Natural killer cell treated with Interleukin-12 subunit alpha and Interleukin-12 subunit beta and Interleukin-15 and Interleukin-18, amount 100 ng/mL, for 72 hours (primary cell): ENCODE measurements at regions not wholly inside any gene's neighbourhood (a gene's known extent, or its start where the extent isn't known, plus 50 kb on each side); places are given as distances from the start of the nearest gene placed in this dataset.
"Not testable (repeated sequence)": the region's sequence is repeated elsewhere in the genome, so short reads cannot be mapped to it uniquely, and the experiment has no call there.

ENCODE experiments used
- ATAC-seq, 2 donors: fragments of 150-1000 bp; cut with Tn5 transposase in 1 of 2; sonication (Bioruptor Pico), chemical (Tn5 transposase) in 1 of 2; 2 replicates each; pipeline ENCODE4 v1.10.0; 2021
- DNase-seq: peaks from one replicate; pipeline ENCODE4 v3.0.0; 2022; ENCODE audit warnings: low spot score
- H3K27ac Mint-ChIP-seq, 2 donors: 1 replicate in 1 of 2; 2 replicates in 1 of 2; pipeline ENCODE4 v1.8.0; 2022; ENCODE audit warnings: mixed read lengths in 2 of 2, mild to moderate bottlenecking in 1 of 2, moderate library complexity in 1 of 2
- H3K27me3 Mint-ChIP-seq, 2 donors: 1 replicate in 1 of 2; 2 replicates in 1 of 2; pipeline ENCODE4 v1.8.0; 2022; ENCODE audit warnings: mixed read lengths in 2 of 2
- H3K36me3 Mint-ChIP-seq: one replicate; pipeline ENCODE4 v1.8.0; 2022; ENCODE audit warnings: mixed read lengths
- H3K4me1 Mint-ChIP-seq, 2 donors: 1 replicate in 1 of 2; 2 replicates in 1 of 2; pipeline ENCODE4 v1.8.0; 2022; ENCODE audit warnings: low read depth in 2 of 2, mixed read lengths in 2 of 2, mild to moderate bottlenecking in 1 of 2
- H3K4me3 Mint-ChIP-seq: one replicate; pipeline ENCODE4 v1.8.0; 2022; ENCODE audit warnings: mixed read lengths
- H3K9me3 Mint-ChIP-seq: 2 replicates; pipeline ENCODE4 v1.8.0; 2022; ENCODE audit warnings: mixed read lengths

DNA sequence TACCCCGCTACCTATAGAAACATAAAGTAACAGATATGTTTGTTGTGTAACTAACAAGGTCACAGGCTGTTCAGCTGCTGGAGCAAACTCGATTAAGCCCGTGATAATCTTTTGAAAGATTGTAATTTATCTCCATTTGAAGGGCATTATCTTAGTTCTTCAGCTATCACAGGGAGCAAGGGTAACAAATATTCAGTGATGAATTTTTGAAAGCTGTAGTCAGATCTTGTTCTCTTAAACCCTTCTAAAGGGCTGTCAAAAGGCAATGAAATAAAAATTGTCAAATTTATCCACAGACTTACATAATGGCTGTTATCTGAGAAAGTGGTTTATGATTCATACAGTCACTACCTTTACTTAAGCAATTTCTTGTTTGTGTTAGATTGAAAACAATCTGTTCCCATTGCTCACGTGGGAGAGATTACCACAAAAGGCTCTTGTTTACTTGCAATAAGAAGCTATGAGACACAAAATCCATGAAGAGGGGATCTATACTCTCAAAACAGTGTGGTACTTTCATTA, 78.3 kb upstream of the ZNF608 start:
- H3K27ac Mint-ChIP-seq: peak overlapping the region in 1 of 2 donors; percentile 64
- no peaks in the 10 kb centered on the region for H3K9me3 Mint-ChIP-seq
- no peaks in the 10 kb centered on the region for H3K4me1 Mint-ChIP-seq
- peaks cover 0 to 3% of the 10 kb centered on the region in 2 donors for H3K27me3 Mint-ChIP-seq
- H3K4me3 Mint-ChIP-seq: no peak overlapping the region
- no peaks in the 10 kb centered on the region for H3K36me3 Mint-ChIP-seq
- ATAC-seq (no peak), DNase-seq (no peak)

DNA sequence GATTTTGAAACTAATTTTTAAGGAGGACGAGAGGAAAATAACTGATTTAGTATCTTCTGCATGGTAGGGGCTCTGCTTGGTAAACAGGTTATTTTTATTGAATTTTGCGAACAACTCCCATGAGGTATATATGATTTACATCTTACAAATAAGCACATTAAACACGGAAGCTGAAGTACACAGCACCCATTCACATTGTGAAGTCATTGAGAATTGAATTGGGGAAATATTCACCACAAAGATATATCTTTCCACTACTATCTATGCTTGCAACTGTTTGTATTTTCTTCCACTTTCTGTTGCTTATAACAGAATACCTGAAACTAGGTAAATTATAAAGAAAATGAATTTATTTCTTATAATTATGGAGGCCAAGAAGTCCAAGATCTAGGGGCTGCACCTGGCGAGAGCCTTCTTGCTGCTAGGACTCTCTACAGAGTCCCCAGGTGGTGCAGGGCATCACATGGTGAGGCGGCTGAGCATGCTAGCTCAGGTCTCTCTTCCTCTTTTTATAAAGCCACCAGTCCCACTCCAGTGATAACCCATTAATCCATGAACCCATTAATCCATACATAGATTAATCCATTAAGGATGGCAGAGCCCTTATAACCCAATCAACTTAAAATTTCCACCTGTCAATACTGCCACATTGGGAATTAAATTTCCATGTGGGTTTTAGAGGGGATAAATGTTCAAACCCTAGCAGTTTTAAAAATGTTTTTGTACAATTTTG, 79.0 kb upstream of the ZNF608 start:
- Mint-ChIP-seq H3K9me3 (no peaks in the 10 kb centered on the region), H3K27me3 (peaks cover 0 to 3% of the 10 kb centered on the region in 2 donors), H3K36me3 (no peaks in the 10 kb centered on the region), H3K4me1 (no peaks in the 10 kb centered on the region), H3K4me3 (no peak overlapping the region), H3K27ac (peak overlapping the region in 1 of 2 donors; percentile 64)
- DNase-seq (no peak), ATAC-seq (no peak)

GRCh38 chr5:124825983-124826337, 79.5 kb upstream of the ZNF608 start:
- H3K9me3 Mint-ChIP-seq: no peaks in the 10 kb centered on the region
- H3K4me3 Mint-ChIP-seq: no peak overlapping the region
- H3K27ac Mint-ChIP-seq: no peak overlapping the region
- H3K4me1 Mint-ChIP-seq: no peaks in the 10 kb centered on the region
- DNase-seq: no peak
- peaks cover 0 to 3% of the 10 kb centered on the region in 2 donors for H3K27me3 Mint-ChIP-seq
- ATAC-seq: no peak
- no peaks in the 10 kb centered on the region for H3K36me3 Mint-ChIP-seq

GRCh38 chr5:124828731-124829234, 82.3 kb upstream of the ZNF608 start:
- Mint-ChIP-seq H3K27ac (no peak overlapping the region), H3K27me3 (no peaks in the 10 kb centered on the region), H3K9me3 (no peaks in the 10 kb centered on the region), H3K4me3 (no peak overlapping the region), H3K4me1 (peaks cover 0 to 3% of the 10 kb centered on the region in 2 donors), H3K36me3 (peaks cover 6% of the 10 kb centered on the region)
- ATAC-seq: no peak
- DNase-seq: no peak

DNA sequence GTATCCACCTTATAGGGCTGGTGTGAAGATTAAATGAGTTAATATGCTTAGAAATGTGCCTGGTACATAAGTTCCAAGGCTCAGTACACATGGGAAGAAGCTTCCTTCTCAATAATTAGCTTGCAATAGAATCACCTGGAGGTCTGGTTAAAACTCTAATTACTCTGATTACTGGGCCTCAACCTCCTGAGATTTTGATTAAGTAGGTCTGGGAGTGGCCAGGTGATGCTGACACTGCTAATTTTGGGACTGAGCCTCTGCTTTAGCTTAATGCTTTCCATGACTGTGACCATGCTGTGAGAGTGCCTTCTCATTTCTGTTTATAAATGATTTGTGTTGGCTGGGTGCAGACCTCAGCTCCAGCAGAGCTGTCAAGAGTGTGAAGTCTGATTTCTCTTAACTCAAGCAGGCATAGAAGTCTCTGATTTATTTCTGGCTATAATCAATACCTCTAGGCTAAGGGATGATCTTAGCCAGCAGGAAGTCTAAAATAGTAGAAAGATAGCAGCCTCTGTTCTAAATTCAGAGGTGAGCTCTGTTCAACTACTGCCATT, 85.3 kb upstream of the ZNF608 start:
- Mint-ChIP-seq H3K36me3 (peaks cover 13% of the 10 kb centered on the region), H3K4me3 (no peak overlapping the region), H3K27me3 (peaks cover 0 to 2% of the 10 kb centered on the region in 2 donors), H3K9me3 (peaks cover 2% of the 10 kb centered on the region), H3K4me1 (peaks cover 0 to 3% of the 10 kb centered on the region in 2 donors), H3K27ac (no peak overlapping the region)
- DNase-seq: no peak
- ATAC-seq: no peak

DNA sequence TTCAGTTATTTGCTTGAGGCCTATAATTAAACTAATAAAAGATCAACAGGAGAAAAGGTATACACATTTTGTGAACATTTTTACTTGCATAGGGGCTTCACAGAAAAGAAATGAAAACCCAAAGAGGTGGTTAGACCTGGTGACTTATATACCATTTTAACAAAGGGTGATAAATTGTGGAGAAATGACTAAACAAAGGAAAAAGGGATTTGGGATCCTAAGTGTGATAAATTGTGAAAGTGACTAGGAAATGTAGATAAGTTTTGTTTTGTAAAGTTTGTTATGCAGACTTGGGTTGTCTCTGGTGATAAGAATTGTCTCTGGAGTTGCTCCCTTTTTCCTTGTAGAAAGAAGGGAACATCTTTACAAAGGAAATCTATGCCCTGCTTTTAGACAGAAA, 86.1 kb upstream of the ZNF608 start:
- Mint-ChIP-seq H3K36me3 (peaks cover 13% of the 10 kb centered on the region), H3K9me3 (peaks cover 2% of the 10 kb centered on the region), H3K27me3 (peaks cover 0 to 3% of the 10 kb centered on the region in 2 donors), H3K4me1 (peaks cover 0 to 3% of the 10 kb centered on the region in 2 donors), H3K27ac (no peak overlapping the region), H3K4me3 (no peak overlapping the region)
- ATAC-seq (no peak), DNase-seq (no peak)

- not testable (repeated sequence) for DNase-seq, H3K4me1 Mint-ChIP-seq, H3K27ac Mint-ChIP-seq, H3K9me3 Mint-ChIP-seq, H3K4me3 Mint-ChIP-seq, H3K27me3 Mint-ChIP-seq, ATAC-seq
- H3K36me3 Mint-ChIP-seq: peaks cover 13% of the 10 kb centered on the region
These were observed 89.9 kb upstream of the ZNF608 start for GRCh38 chr5:124836314-124836713.

DNA sequence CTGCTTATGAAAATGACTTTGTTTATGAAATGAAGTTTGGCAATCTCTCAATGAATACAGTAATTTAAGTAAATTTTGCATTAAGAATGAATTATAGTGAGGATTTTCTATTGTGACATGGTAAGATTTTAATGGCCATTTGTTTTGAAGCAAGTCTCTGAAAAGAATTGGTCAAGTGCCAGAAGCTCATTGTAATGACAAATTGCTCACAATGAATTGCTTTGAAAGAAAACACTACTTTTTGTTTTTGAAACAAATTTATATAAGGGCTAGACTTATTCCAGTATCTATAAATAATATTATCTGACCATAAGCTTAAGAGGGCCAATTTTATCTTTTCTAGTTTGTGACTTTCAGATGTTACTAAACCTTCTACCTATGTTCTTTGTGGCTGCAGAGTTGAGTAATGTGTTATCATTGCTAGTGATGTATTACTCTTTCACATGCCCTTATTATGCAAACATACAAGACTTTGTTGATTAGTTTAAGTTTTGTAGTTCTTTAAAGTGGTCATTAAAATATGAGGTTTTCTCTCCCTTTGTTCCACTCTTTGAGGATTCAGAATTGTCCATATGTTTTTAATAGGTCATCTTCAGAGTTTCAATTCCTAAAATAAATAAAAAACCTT, 93.0 kb upstream of the ZNF608 start:
- peaks cover 19 to 20% of the 10 kb centered on the region in 2 donors for H3K4me1 Mint-ChIP-seq
- H3K36me3 Mint-ChIP-seq: peaks cover 4% of the 10 kb centered on the region
- ATAC-seq (no peak), DNase-seq (no peak)
- H3K27me3 Mint-ChIP-seq: peaks cover 0 to 5% of the 10 kb centered on the region in 2 donors
- no peak overlapping the region for H3K4me3 Mint-ChIP-seq
- H3K9me3 Mint-ChIP-seq: peaks cover 3% of the 10 kb centered on the region
- H3K27ac Mint-ChIP-seq: no peak overlapping the region

GRCh38 chr5:124841829-124842712, 95.6 kb upstream of the ZNF608 start:
- Mint-ChIP-seq H3K27me3 (peaks cover 0 to 6% of the 10 kb centered on the region in 2 donors), H3K36me3 (peaks cover 4% of the 10 kb centered on the region), H3K9me3 (peaks cover 5% of the 10 kb centered on the region), H3K4me1 (peaks cover 19 to 20% of the 10 kb centered on the region in 2 donors), H3K4me3 (no peak overlapping the region), H3K27ac (peak overlapping the region; percentile 24 to 85)
- no peak for ATAC-seq
- DNase-seq: no peak

DNA sequence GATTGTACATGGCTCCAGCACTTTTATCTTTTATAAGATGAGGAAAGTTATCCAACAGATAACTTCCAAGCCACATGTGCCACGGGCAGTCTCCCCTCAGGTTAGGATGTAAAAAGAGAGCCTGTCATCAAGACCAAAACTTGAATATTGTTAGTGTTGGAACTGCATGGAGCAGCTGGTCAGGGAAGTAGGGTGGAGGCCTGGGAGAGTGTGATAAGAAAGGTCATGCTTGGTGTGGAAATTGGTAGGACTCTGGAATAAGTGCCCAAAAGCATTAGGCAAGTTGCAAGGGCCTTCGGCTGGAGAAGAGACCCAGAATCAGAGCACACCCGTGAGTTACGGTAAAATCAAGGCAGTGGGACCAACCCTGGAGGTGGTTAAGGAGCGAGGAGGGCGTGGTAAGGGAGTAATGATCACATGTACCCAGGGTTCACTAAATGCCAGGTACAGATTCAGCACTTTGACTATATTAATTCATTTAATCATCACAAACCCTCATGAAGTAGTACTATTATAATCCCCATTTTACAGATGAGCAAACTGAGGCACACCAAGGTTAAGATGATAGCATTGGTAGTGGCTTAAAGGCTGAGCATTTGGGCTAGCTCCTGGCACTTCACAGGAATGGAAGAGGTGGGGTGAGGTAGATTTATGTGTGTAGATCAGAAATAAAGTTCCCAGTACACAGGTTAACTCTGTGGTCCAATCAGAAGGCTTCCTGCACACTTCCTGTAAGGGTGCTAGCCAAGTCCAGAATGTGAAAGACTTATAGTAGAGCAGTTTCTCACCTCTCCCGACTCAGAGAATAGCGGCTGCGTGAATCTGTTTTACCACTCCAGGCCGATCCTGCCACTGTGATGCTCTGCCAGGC, 96.5 kb upstream of the ZNF608 start:
- peaks cover 4% of the 10 kb centered on the region for H3K36me3 Mint-ChIP-seq
- no peak overlapping the region for H3K4me3 Mint-ChIP-seq
- peaks cover 0 to 6% of the 10 kb centered on the region in 2 donors for H3K27me3 Mint-ChIP-seq
- H3K9me3 Mint-ChIP-seq: peaks cover 5% of the 10 kb centered on the region
- ATAC-seq (peak in 1 of 2 donors; percentile 9), DNase-seq (no peak)
- H3K27ac Mint-ChIP-seq: peak overlapping the region; percentile 24 to 85
- peaks cover 19 to 20% of the 10 kb centered on the region in 2 donors for H3K4me1 Mint-ChIP-seq

GRCh38 chr5:124843596-124843899, 97.1 kb upstream of the ZNF608 start:
- Mint-ChIP-seq H3K9me3 (peaks cover 5% of the 10 kb centered on the region), H3K36me3 (peaks cover 4% of the 10 kb centered on the region), H3K27ac (no peak overlapping the region), H3K4me1 (peaks cover 19 to 20% of the 10 kb centered on the region in 2 donors), H3K4me3 (no peak overlapping the region), H3K27me3 (peaks cover 0 to 6% of the 10 kb centered on the region in 2 donors)
- peak in 1 of 2 donors; percentile 6 for ATAC-seq
- no peak for DNase-seq

- H3K27me3 Mint-ChIP-seq: peaks cover 0 to 6% of the 10 kb centered on the region in 2 donors
These were observed 98.0 kb upstream of the ZNF608 start for GRCh38 chr5:124844371-124844920.

More at GRCh38 chr5:124844371-124844920, 98.0 kb upstream of the ZNF608 start:
- Mint-ChIP-seq H3K27ac (no peak overlapping the region), H3K9me3 (peaks cover 5% of the 10 kb centered on the region), H3K36me3 (peaks cover 4% of the 10 kb centered on the region), H3K4me1 (peaks cover 19 to 20% of the 10 kb centered on the region in 2 donors), H3K4me3 (no peak overlapping the region)
- ATAC-seq (no peak), DNase-seq (no peak)
